HUDEP-2 (cell line): ENCODE measurements at regions not wholly inside any gene's neighbourhood (a gene's known extent, or its start where the extent isn't known, plus 50 kb on each side); places are given as distances from the start of the nearest gene placed in this dataset.
"Not testable (repeated sequence)": the region's sequence is repeated elsewhere in the genome, so short reads cannot be mapped to it uniquely, and the experiment has no call there.

Source experiments
- DNase-seq, 76 experiments: peaks; one replicate each; lab custom pipeline; 2025; ENCODE audit not compliant: unreplicated experiment in 76 of 76; lab: John Stamatoyannopoulos, UW

DNA sequence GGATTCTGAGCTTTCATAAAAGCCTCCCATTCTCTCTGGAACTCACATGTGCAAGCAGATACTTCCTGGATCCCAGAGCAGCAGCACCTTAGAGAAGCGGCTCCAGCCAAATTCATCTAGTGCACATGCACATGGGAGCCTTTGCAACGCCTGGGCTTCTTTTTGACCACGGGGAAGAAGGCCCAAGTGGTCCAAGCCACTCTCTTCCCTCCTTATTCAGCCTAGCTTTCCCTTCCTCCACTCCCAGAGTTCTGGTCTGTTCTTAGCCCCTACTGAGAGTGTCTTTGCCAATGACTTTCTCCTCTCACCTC lies 118.7 kb downstream of the ZNF365 start:
- DNase-seq = no peak

DNA sequence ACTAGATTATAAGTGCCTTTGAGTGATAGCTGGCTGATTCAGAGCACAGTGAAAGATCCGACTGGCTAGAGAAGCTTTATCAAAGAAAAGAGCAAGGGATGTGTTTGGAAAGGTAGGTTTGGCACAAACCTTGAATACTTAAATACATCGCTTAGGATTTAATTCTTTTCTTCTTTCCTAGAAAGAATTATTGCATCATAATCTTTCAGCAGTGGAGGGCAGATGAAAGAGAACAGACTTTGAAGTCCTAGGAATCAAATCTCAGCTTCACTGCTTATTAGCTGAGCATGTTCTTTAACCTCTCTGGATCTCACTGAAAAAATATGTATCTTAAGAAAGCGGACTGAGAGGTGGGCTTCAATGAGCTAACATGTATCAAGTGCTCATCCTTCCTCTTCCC lies 122.8 kb downstream of the ZNF365 start:
- DNase-seq = no peak

- DNase-seq = no peak
These were observed 124.1 kb downstream of the ZNF365 start for GRCh38 chr10:62498271-62498670.

DNA sequence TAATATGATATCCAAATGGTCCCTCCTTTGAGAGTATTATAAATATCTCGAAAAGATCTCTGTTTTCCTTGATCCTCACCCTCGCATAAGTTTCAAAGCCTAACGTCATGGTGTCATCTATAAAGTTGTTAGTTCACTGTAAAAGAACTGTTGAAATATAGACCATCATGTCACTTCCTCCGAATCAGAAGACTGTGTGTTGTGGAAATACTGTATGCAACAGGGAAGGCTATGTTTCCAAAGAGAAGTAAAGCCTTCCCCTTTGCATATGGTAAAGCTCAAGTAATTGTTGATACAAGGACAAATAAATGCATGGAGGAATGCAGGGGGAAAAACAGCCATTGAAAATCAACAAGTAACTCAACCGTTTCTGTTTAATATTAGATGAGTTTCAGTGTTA lies 125.9 kb downstream of the ZNF365 start:
- not testable (repeated sequence) for DNase-seq

DNA sequence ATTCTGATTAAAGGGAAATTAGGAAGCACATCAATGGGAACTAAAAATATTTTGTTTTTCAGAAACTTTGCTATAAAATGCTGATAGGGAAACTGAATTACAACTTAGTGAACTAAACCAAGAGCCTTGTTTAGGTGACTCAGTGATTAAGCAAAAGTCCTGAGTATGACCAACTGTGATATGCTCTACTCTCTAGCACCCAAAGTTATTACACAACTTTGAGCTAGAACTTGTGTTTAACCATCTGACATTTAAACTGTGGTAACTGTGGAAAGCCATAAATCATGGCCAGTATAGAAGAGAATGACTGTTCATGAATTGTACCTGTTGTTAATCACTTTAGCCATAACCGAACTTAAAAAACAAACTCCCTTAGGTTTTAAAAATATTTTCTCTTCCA lies 127.4 kb downstream of the ZNF365 start:
- DNase-seq = no peak

DNA sequence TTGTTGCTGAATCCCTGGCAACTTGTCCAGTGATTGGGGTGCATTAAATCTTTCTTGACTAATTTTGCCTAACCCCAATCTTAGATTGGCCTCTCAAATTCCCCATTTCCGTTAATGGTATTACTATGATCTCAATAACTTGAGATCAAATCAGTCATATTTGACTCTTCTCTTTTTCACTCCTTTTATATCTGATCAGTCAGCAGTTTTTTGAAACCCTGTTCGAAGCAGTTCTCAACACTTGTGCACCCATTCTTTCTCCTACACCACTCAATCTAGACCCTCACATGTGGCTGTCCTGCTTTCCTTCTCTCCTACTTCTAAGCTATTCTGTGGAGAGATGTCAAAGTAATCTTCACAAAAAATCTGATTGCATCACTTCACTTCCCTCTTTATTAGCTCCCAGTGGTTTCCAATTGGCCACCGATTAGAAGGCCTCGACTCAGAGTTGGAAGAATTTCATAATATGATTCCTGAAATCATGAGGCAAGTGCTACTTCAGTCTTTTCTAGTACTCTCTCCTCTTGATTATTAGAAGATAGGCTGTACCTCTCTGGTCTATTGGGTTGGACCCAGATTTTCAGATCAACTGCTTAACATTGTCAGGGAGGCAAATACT lies 128.9 kb downstream of the ZNF365 start:
- no peak for DNase-seq

DNA sequence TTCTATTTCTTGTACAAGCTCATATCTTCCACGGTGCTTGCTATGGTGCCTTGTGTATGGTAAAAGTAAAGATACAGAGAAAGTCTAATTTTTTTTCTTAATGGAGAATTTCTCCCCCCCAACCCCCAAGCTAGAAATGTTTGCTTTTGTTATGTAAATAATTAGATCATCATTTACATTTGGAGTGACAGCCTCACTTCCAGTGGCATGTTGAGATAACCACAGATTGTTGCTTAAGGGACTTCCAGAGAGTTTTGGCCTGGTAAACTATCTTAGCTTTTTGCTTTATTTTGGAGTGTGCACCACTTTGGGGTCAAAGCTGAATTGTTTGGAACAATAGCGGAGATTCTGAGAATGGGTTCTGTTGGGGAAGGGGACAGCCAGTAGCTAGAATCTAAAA lies 129.7 kb downstream of the ZNF365 start:
- DNase-seq = no peak

DNA sequence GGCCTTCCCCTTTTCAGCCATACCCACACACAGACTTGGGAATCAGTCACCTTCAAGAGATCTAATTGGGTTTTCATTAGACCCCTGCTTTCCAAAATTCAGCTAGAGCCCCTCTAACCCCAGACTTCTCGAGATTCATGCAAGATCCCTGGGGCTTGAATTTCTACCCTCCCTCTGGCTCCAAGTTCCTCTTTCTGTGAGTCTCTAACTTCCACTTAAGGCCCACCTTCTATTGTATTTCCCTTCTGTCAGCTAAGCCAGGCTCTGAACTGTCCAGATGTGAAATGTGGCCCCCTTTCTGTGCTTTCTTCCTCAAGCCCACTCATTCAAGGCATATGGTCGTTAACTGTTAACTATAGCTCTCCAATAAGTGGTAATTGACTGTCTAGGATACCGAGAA lies 132.2 kb downstream of the ZNF365 start:
- DNase-seq = no peak

DNA sequence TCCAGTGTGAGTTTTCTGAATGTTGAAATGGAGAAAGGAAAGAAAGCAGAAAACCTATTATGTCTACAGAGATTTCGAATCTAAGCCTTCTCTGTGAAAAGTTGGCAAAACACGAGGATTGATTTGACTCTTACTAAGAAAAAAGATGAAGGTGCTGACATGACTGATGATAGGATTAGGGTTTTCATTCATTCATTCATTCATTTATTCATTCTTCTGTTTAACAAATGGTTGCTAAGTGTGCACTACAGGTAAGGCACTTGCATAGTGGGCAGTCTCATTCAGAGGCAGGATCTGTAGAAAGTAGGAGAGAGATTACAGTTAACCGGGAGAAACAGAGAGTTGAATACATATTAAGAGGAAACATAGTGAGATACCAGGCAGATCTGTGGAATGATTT lies 137.1 kb downstream of the ZNF365 start:
- DNase-seq = no peak

DNA sequence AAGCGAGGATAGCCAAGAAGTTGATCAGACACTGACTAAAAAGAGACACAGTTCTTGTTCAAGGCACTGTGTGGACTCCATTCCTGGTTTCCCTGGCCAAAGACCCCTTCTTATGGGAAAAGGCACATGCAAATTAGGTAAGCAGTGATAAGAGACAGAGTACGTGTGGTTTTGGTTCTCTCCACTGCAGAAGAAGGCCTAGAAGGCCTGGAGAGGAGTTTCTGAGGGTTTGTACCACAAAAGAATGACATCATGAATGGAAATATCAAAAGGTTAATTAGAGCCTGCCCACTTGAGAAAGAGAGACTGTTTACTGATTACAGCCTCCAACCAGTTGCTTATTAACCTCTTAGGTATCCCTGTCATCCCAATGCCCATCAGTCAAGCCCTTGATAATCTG lies 137.5 kb downstream of the ZNF365 start:
- no peak for DNase-seq

GRCh38 chr10:62512732-62513475 lies 138.7 kb downstream of the ZNF365 start:
- DNase-seq = no peak

GRCh38 chr10:62514079-62514693 lies 140.0 kb downstream of the ZNF365 start:
- DNase-seq = peak in 1 of 76 experiments; percentile 3

GRCh38 chr10:62517252-62517651 lies 143.1 kb downstream of the ZNF365 start:
- DNase-seq = no peak

DNA sequence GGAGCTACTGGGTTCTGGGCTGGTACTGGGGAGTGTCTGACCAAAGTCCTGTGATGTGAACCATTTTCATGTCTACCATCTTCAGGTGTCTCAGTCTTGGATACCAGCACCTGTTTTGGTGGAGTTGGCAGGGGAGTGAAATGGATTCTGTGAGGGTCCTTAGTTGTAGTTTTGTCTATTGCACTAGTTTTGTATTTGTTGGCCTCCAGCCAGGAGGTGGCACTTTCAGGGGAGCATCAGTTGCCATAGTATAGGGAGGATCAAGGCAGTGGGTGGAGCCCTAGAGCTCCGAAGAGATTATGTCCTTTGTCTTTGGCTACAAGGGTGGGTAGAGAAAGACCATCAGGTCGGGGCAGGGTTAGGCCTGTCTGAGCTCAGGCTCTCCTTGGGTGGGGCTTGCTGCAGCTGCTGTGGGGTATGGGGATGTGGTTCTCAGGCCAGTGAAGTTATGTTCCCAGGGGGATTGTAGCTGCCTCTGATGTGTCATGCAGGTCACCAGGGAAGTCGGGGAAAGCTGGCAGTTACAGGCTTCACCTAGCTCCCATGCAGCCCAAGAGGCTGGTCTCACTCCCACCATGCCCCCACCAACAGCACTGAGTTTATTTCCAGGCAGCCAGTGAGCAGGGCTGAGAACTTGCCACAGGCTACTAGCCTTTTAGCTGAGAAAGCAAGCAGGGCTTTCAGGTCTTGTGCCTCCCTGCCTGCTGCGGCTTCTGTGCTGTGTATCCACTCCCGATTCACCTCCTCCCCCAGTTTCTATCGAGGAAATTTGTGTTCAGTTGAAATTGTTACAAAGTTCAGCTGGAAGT lies 153.1 kb downstream of the ZNF365 start:
- DNase-seq = no peak

DNA sequence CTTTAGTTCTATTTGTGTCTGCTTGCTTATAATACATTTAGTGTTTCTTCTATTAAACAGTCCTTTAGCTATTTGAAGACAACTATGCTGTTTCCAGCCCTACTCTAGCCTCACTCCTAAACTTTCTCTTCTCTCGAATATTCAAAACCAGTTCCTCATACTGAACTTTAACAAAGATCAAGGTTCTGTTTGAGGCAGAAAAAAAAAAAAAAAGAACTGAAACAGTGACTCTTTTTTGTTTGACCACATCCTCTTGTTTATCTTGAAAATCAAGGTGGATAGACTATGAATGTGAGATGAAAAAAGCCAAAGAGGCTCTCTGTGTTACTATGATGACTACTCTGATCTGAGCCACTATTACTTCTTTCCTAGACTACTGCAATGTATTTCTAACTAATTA lies 154.3 kb downstream of the ZNF365 start:
- no peak for DNase-seq

GRCh38 chr10:62529396-62529795 lies 155.2 kb downstream of the ZNF365 start:
- no peak for DNase-seq

GRCh38 chr10:62534031-62534430 lies 159.9 kb downstream of the ZNF365 start:
- DNase-seq = no peak

DNA sequence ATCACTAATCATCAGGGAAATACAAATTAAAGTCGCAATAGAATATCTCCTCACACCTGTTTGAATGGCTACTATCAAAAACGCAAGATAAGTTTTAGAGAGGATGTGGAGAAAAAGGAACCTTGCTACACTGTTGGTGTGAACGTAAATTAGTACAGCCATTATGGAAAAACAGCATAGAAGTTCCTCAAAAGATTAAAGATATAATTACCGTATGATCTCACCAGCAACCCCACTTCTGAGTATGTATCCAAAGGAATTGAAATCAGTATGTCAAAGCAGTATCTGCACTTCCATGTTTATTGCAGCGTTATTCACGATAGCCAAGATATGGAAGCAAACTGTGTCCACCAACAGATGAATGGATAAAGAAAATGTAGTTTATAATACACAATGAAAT lies 164.4 kb downstream of the ZNF365 start:
- no peak for DNase-seq

DNA sequence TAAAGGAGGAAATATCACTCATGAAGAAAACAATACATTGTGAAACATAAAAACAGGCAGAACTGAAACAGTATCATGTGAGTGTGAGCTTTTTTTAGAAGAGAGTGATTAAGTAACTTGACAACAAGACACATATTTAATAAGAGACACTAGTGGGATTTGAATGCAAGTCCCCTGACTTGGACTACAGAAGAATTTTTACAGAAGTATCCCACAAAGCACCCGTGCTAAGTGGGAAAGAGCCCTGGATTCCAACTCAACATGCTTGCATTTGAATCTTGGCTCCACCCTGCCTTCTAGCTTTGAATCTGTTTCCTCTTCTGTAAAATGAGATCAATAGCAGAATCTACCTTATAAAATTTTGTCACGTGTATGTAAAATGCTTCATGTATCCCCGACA lies 166.2 kb downstream of the ZNF365 start:
- DNase-seq = no peak

DNA sequence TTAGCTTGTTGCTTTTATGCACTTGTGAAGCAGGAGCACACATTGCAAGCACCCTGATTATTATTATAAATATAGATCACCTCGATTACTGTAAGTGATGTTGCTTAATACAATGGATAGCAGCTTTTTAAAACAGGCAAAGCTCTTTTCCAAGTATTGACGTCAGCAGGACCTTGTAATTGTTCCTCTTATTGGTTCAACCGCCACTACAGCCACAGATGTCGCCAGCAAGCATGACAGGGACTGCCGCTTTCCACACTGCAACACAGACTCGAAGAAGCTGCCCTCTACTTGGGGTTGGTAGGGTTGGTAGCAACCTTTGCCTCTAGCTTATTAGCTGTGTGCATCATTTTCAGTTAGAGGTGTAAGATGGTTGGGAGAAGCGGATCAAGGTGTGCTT lies 167.6 kb downstream of the ZNF365 start:
- DNase-seq = no peak

- DNase-seq = no peak
These were observed 169.6 kb downstream of the ZNF365 start for GRCh38 chr10:62543571-62544355.
